ENCODE measurements at regions not wholly inside any gene's neighbourhood (a gene's known extent, or its start where the extent isn't known, plus 50 kb on each side); places are given as distances from the start of the nearest gene placed in this dataset.

- TF ChIP-seq CTCF (IDR thresholded peaks at IDR 0.05) (no peak), POLR2A (IDR thresholded peaks at IDR 0.05) (no peak)
Observed at GRCh38 chr11:20310596-20311394, 52.7 kb upstream of the HTATIP2 start.

Measured in body of pancreas (tissue), 4 donors.